GM12875 (cell line): ENCODE measurements at regions not wholly inside any gene's neighbourhood (a gene's known extent, or its start where the extent isn't known, plus 50 kb on each side); places are given as distances from the start of the nearest gene placed in this dataset.

Experiments used
- H3K4me3 ChIP-seq: one replicate; pipeline ENCODE4 v1.5.1; 2011; ENCODE audit warnings: low read depth, low read length, control low read depth
- CTCF ChIP-seq: IDR thresholded peaks from 2 replicates; pipeline ENCODE4 v1.5.1; 2011; ENCODE audit warnings: low read depth, mild to moderate bottlenecking, control low read depth, inconsistent platforms, low read length, moderate library complexity, borderline replicate concordance; ENCODE audit not compliant: insufficient read depth

GRCh38 chr5:2849429-2849828 lies 98.0 kb upstream of the IRX2 start:
- no peak overlapping the region for H3K4me3 ChIP-seq
- TF ChIP-seq CTCF = no peak

DNA sequence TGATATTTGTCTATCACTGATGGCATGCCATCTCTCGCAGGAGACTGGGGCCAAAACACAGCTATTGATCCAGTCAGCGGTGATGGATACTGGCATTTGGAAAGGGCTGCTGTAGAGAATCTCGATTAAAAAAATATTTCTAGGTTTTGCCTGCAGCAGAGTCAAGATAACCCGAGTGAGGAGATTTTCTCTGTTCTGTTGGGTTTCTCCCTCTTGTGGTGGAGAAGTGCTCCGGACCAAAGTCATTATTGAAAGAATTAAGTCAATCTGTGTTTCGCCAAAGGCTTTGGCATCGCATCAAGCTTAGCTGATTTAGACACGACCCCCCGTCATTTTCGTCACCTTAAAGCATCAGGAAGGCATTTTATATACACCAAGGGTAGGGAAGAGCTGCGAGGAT lies 97.1 kb upstream of the IRX2 start:
- H3K4me3 ChIP-seq = no peak overlapping the region
- TF ChIP-seq CTCF = no peak

DNA sequence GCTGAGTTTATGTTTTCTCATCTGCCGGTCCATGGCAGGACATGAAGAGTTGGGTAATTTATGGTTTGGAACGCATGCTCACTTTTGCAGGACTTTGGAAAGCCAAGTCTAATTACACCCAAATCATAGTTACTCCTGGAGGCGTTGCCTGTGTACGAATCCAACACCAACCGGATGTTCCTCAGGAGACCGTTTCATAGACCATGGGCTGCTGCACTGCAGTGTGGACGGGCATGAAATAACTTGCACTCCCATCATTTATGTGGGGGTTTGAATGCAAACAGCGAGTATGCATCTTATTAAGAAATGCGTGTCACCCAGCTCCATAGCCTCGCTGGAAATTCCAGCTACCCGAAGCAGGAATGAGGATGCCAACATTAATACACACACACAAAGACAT lies 96.1 kb upstream of the IRX2 start:
- H3K4me3 ChIP-seq = no peak overlapping the region
- no peak for TF ChIP-seq CTCF

DNA sequence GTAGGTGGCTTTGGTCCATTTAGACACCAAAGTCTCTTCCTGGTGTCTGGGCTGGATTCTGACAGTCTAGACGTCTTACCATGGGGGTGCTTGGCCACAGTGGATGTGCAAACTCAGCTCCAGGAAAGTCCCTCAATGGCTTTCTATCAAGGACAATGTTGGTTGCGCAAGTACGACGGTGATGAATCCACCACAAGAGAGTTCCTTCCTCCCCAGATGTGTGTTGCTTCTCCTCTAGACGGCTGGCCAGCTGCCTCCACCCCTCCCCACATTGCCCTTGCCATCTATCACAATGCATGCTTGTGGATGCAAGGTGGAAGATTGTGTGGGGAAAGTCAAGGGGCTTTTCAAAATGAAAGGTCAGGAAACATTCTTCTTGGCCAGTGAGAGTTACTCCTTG lies 89.7 kb upstream of the IRX2 start:
- TF ChIP-seq CTCF = no peak
- no peak overlapping the region for H3K4me3 ChIP-seq

GRCh38 chr5:2840372-2840915 lies 89.0 kb upstream of the IRX2 start:
- TF ChIP-seq CTCF = no peak
- H3K4me3 ChIP-seq = no peak overlapping the region

- TF ChIP-seq CTCF = no peak
- H3K4me3 ChIP-seq = no peak overlapping the region
Observed at GRCh38 chr5:2836133-2836532, 84.7 kb upstream of the IRX2 start.

GRCh38 chr5:2833556-2833955 lies 82.1 kb upstream of the IRX2 start:
- no peak for TF ChIP-seq CTCF
- H3K4me3 ChIP-seq = no peak overlapping the region
